GM12878 (cell line): ENCODE measurements at regions not wholly inside any gene's neighbourhood (a gene's known extent, or its start where the extent isn't known, plus 50 kb on each side); places are given as distances from the start of the nearest gene placed in this dataset.

Experiments
- ATAC-seq: fragments of 200-7000 bp; cut with Tn5 transposase; 3 replicates; pipeline ENCODE4 v1.9.1; 2020; ENCODE audit warnings: mild to moderate bottlenecking, moderate library complexity
- BruUV-seq: library from RNA; stranded (reverse); fragments of 400-500 nt; replicated peaks from 2 replicates; lab custom pipeline; 2021; lab: Mats Ljungman, UMichigan
- CTCF ChIA-PET: fragments of 300-600 bp; sonication (Branson Sonifier 250); formaldehyde crosslinking; extraction: SDS; loops from one replicate; lab custom pipeline; 2021; ENCODE audit warnings: inconsistent platforms; lab: Yijun Ruan, JAX
- POLR2A ChIA-PET: fragments of 350-600 bp; formaldehyde crosslinking; extraction: SDS; loops from one replicate; lab custom pipeline; 2021; ENCODE audit warnings: inconsistent platforms; lab: Charles Lee
- RAD21 ChIA-PET: fragments of 300-600 bp; sonication (Branson Sonifier 250); formaldehyde crosslinking; loops from one replicate; lab custom pipeline; 2023; ENCODE audit warnings: antibody characterized with exemption; ENCODE audit not compliant: unreplicated experiment; lab: Charles Lee
- SMC1A ChIA-PET: fragments of 300-600 bp; sonication (Branson Sonifier 250); formaldehyde crosslinking; loops from one replicate; lab custom pipeline; 2023; ENCODE audit not compliant: unreplicated experiment, uncharacterized antibody; lab: Charles Lee
- DNase-seq: peaks from one replicate; pipeline ENCODE4 v3.0.0-alpha.2; 2011; ENCODE audit warnings: low read depth, low spot score
- FAIRE-seq: peaks from 3 replicates; lab custom pipeline; 2011; peaks lifted over from hg19 to GRCh38; lab: Jason Lieb, UNC
- H2AFZ ChIP-seq: 2 replicates; pipeline ENCODE4 v1.6.0; 2011; ENCODE audit warnings: low read depth, low read length, control low read depth; ENCODE audit not compliant: control insufficient read depth
- H3K27ac ChIP-seq: 2 replicates; pipeline ENCODE4 v1.5.1; 2011; ENCODE audit warnings: control low read depth; ENCODE audit not compliant: control insufficient read depth, insufficient read depth
- H3K27me3 ChIP-seq, 2 experiments: replicated peaks in 1 of 2; 2 replicates each; pipeline versions ENCODE4 v1.6.0 to v1.6.1; 2011; ENCODE audit warnings: low read length in 1 of 2; ENCODE audit not compliant: control insufficient read depth in 2 of 2, insufficient read depth in 2 of 2
- H3K36me3 ChIP-seq, 2 experiments: 2 replicates each; pipeline ENCODE4 v1.5.1; 2011; ENCODE audit warnings: low read length in 1 of 2; ENCODE audit not compliant: control insufficient read depth in 2 of 2, insufficient read depth in 2 of 2
- H3K4me1 ChIP-seq: 2 replicates; pipeline ENCODE4 v1.6.1; 2011; ENCODE audit warnings: mild to moderate bottlenecking, low read length, moderate library complexity, mixed read lengths; ENCODE audit not compliant: control insufficient read depth, insufficient read depth
- H3K4me2 ChIP-seq: 2 replicates; pipeline ENCODE4 v1.6.0; 2011; ENCODE audit warnings: control low read depth; ENCODE audit not compliant: control insufficient read depth, insufficient read depth
- H3K4me3 ChIP-seq: fragments of 200-600 bp; sonication (generic); 2 replicates; pipeline ENCODE4 v1.5.1; 2016
- H3K79me2 ChIP-seq: 2 replicates; pipeline ENCODE4 v1.6.0; 2011; ENCODE audit warnings: low read length; ENCODE audit not compliant: control insufficient read depth, insufficient read depth
- H3K9ac ChIP-seq: 2 replicates; pipeline ENCODE4 v1.8.0; 2011; ENCODE audit warnings: low read length, control low read depth, mixed read lengths; ENCODE audit not compliant: control insufficient read depth, insufficient read depth
- H3K9me3 ChIP-seq: replicated peaks from 3 replicates; pipeline ENCODE4 v1.5.1; 2011; ENCODE audit warnings: mild to moderate bottlenecking, low read length; ENCODE audit not compliant: control insufficient read depth, insufficient read depth
- H4K20me1 ChIP-seq: 2 replicates; pipeline ENCODE4 v1.6.0; 2011; ENCODE audit not compliant: control insufficient read depth, insufficient read depth
- BACH1 ChIP-seq: fragments of 450-650 bp; IDR thresholded peaks from 2 replicates; pipeline ENCODE4 v1.6.1; 2017; ENCODE audit warnings: mild to moderate bottlenecking, borderline replicate concordance
- BCL11A ChIP-seq: IDR thresholded peaks from 2 replicates; pipeline ENCODE4 v1.6.1; 2011; ENCODE audit warnings: low read depth, low read length
- EED ChIP-seq: sonication (generic); IDR thresholded peaks from 2 replicates; pipeline ENCODE4 v1.6.1; 2016; ENCODE audit warnings: antibody characterized with exemption, low read depth
- ESRRA ChIP-seq: IDR thresholded peaks from 2 replicates; pipeline ENCODE4 v1.6.1; 2012; ENCODE audit warnings: mild to moderate bottlenecking, low read length, improper control_type of control experiment
- IKZF2 ChIP-seq, 2 experiments: fragments of 450-650 bp; IDR thresholded peaks; 2 replicates each; pipeline ENCODE4 v1.6.1; 2017; ENCODE audit warnings: mild to moderate bottlenecking in 2 of 2, moderate library complexity in 2 of 2
- JUND ChIP-seq: IDR thresholded peaks from 2 replicates; pipeline ENCODE4 v1.6.1; 2012; ENCODE audit warnings: low read depth, mild to moderate bottlenecking, low read length, improper control_type of control experiment, moderate library complexity
- PML ChIP-seq: IDR thresholded peaks from 2 replicates; pipeline ENCODE4 v1.6.1; 2012; ENCODE audit warnings: low read length, inconsistent platforms
- SKIL ChIP-seq: fragments of 450-650 bp; IDR thresholded peaks from 2 replicates; pipeline ENCODE4 v1.6.1; 2017; ENCODE audit warnings: mild to moderate bottlenecking, low read depth, inconsistent platforms; ENCODE audit not compliant: poor library complexity, severe bottlenecking
- SPI1 ChIP-seq: IDR thresholded peaks from 2 replicates; pipeline ENCODE4 v1.6.1; 2011; ENCODE audit warnings: low read depth, mild to moderate bottlenecking, low read length, moderate library complexity, borderline replicate concordance; ENCODE audit not compliant: insufficient read depth
- SREBF1 ChIP-seq: IDR thresholded peaks from 2 replicates; pipeline ENCODE4 v1.6.1; 2012; ENCODE audit warnings: mild to moderate bottlenecking, low read length
- TCF12 ChIP-seq: IDR thresholded peaks from 2 replicates; pipeline ENCODE4 v1.6.1; 2011; ENCODE audit warnings: low read depth, mild to moderate bottlenecking, low read length
- ZZZ3 ChIP-seq: IDR thresholded peaks from 2 replicates; pipeline ENCODE4 v1.6.1; 2011; ENCODE audit warnings: low read depth; ENCODE audit not compliant: control insufficient read depth, insufficient read length
- WGBS: methylation state at CpG from one replicate; pipeline ENCODE4 v1.1.6; 2016; ENCODE audit warnings: low lambda C conversion rate; ENCODE audit not compliant: insufficient replicate concordance, insufficient coverage; ENCODE audit errors: missing lambda C conversion rate; 5-methylcytosine and 5-hydroxymethylcytosine counted together
- in situ Hi-C: fragments of 300-500 bp; cut with MboI; formaldehyde crosslinking; loops from 9 replicates; pipeline ENCODE4 v1.14.3; 2018; ENCODE audit warnings: mixed read lengths
- intact Hi-C: fragments of 100-400 bp; cut with micrococcal nuclease; formaldehyde crosslinking; loops from one replicate; pipeline ENCODE4 v1.14.2; 2022; ENCODE audit not compliant: unreplicated experiment
- TF ChIP-seq, protein P1 (sequence below): IDR thresholded peaks from 2 replicates; pipeline ENCODE4 v1.6.1; 2012; ENCODE audit warnings: low read depth, low read length, improper control_type of control experiment

- in situ Hi-C loops: no loop called here
- SMC1A ChIA-PET: no interaction called here
- Histone ChIP-seq H4K20me1 (no peaks in the 10 kb centered on the region), H3K36me3 (no peaks in the 10 kb centered on the region), H3K4me2 (no peak overlapping the region), H3K4me3 (no peak overlapping the region), H3K27ac (no peak overlapping the region), H3K79me2 (no peaks in the 10 kb centered on the region), H3K9ac (no peak overlapping the region), H3K4me1 (no peaks in the 10 kb centered on the region), H3K27me3 (no peaks in the 10 kb centered on the region), H3K9me3 (no peaks in the 10 kb centered on the region), H2AFZ (no peak overlapping the region)
- no peak for DNase-seq
- RAD21 ChIA-PET: no interaction called here
- 2% methylated on average over 5 of the region's 5 CpGs for WGBS
- POLR2A ChIA-PET: no interaction called here
- FAIRE-seq: no peak
- intact Hi-C loops: no loop called here
- CTCF ChIA-PET: interaction anchor here (1.1 kb wide), 1 partner anchor 112 kb away, joined by 3 read pairs; no protein-coding TSS in a partner anchor
- ATAC-seq: peak; percentile 56
- no TSS peak for BruUV-seq
- TF ChIP-seq SPI1: peak; percentile 52
- no peak for TF ChIP-seq PML
- 0 out of 4 replicates have a peak, but pooled peaks of 1 of the 2 experiments have one; percentile 16 for TF ChIP-seq IKZF2 (IDR thresholded peaks at IDR 0.05)
- TF ChIP-seq ZZZ3: no peak
Observed at GRCh38 chr6:153858529-153858928, 180.5 kb upstream of the OPRM1 start.

DNA sequence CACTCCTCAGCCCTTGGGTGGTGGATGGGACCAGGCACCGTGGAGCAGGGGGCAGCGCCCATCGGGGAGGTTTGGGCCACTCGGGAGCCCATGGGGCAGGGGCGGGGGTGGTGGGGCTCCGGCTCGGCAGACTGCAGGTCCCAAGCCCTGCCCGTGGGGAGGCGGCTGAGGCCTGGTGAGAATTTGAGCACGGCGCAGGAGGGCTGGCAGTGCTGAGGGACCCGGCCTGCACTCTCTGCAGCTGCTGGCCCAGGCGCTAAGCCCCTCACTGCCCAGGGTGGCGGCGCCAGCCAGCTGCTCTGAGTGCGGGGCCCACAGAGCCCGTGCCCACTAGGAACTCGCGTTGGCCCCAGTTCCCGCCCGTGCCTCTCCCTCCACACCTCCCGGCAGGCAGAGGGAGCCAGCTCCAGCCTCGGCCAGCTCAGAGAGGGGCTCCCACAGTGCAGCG lies 182.1 kb upstream of the OPRM1 start:
- intact Hi-C loops: no loop called here
- 52% methylated on average over 18 of the region's 24 CpGs for WGBS

More for the DNA sequence above, 182.1 kb upstream of the OPRM1 start:
- SMC1A ChIA-PET: no interaction called here
- Histone ChIP-seq H3K4me1 (no peaks in the 10 kb centered on the region), H3K27me3 (no peaks in the 10 kb centered on the region), H4K20me1 (no peaks in the 10 kb centered on the region), H3K27ac (no peak overlapping the region), H3K79me2 (no peaks in the 10 kb centered on the region), H3K4me3 (no peak overlapping the region), H3K9ac (no peak overlapping the region), H3K36me3 (no peaks in the 10 kb centered on the region), H3K9me3 (no peaks in the 10 kb centered on the region), H2AFZ (no peak overlapping the region), H3K4me2 (no peak overlapping the region)
- DNase-seq (no peak), ATAC-seq (no peak), FAIRE-seq (no peak)
- no peak for TF ChIP-seq BCL11A
- no peak for TF ChIP-seq JUND
- TF ChIP-seq ESRRA: no peak
- TF ChIP-seq TCF12: no peak
- TF ChIP-seq, protein P1, sequence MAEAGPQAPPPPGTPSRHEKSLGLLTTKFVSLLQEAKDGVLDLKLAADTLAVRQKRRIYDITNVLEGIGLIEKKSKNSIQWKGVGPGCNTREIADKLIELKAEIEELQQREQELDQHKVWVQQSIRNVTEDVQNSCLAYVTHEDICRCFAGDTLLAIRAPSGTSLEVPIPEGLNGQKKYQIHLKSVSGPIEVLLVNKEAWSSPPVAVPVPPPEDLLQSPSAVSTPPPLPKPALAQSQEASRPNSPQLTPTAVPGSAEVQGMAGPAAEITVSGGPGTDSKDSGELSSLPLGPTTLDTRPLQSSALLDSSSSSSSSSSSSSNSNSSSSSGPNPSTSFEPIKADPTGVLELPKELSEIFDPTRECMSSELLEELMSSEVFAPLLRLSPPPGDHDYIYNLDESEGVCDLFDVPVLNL: no peak
- no peak for TF ChIP-seq EED
- no peak for TF ChIP-seq BACH1
- no peak for TF ChIP-seq SKIL
- TF ChIP-seq SREBF1: no peak
- POLR2A ChIA-PET: no interaction called here
- in situ Hi-C loops: no loop called here
- no TSS peak for BruUV-seq
- RAD21 ChIA-PET: no interaction called here
- CTCF ChIA-PET: no interaction called here
